Left lung (tissue), 4 donors: ENCODE measurements at regions not wholly inside any gene's neighbourhood (a gene's known extent, or its start where the extent isn't known, plus 50 kb on each side); places are given as distances from the start of the nearest gene placed in this dataset.
"Not testable (repeated sequence)": the region's sequence is repeated elsewhere in the genome, so short reads cannot be mapped to it uniquely, and the experiment has no call there.

Experiments used
- ATAC-seq: fragments of 200-7000 bp; cut with Tn5 transposase; one replicate; pipeline ENCODE4 v1.9.1; 2020; ENCODE audit warnings: moderate library complexity
- DNase-seq, 4 donors: peaks; one replicate each; pipeline ENCODE4 v3.0.0-alpha.2; 2013 to 2020
- H3K27ac ChIP-seq, 2 donors: fragments of 200-600 bp; sonication (generic) in 1 of 2; one replicate each; pipeline versions ENCODE4 v1.5.0 to v1.8.0; 2020 to 2021
- H3K27me3 ChIP-seq, 2 donors: fragments of 200-600 bp; sonication (generic) in 1 of 2; one replicate each; pipeline versions ENCODE4 v1.5.0 to v1.8.0; 2020 to 2021
- H3K36me3 ChIP-seq, 2 donors: fragments of 200-600 bp; sonication (generic) in 1 of 2; one replicate each; pipeline versions ENCODE4 v1.5.0 to v1.8.0; 2020 to 2021
- H3K4me1 ChIP-seq, 2 donors: fragments of 200-600 bp; one replicate each; pipeline ENCODE4 v1.8.0; 2021
- H3K4me3 ChIP-seq, 2 donors: fragments of 200-600 bp; sonication (generic) in 1 of 2; one replicate each; pipeline versions ENCODE4 v1.5.0 to v1.8.0; 2020 to 2021; ENCODE audit warnings: mild to moderate bottlenecking in 1 of 2
- H3K9me3 ChIP-seq, 2 donors: fragments of 200-600 bp; sonication (generic) in 1 of 2; one replicate each; pipeline versions ENCODE4 v1.5.0 to v1.8.0; 2020 to 2021
- CTCF ChIP-seq, 2 donors: fragments of 200-600 bp; sonication (generic) in 1 of 2; IDR thresholded peaks; one replicate each; pipeline versions ENCODE4 v1.5.0 to v1.8.0; 2021; ENCODE audit warnings: antibody characterized with exemption in 2 of 2
- intact Hi-C, 2 donors: fragments of 100-400 bp; cut with DNase I; formaldehyde crosslinking; loops; one replicate each; pipeline versions ENCODE4 v1.11.2 to v1.14.2; 2022
- donor health status: DM: no; HTN: yes; CAD: no.
- donor health status: DM: no; HTN: no; CAD: no.

- Histone ChIP-seq H3K27ac (no peak overlapping the region), H3K4me1 (no peaks in the 10 kb centered on the region), H3K27me3 (no peaks in the 10 kb centered on the region), H3K4me3 (no peak overlapping the region), H3K9me3 (no peaks in the 10 kb centered on the region), H3K36me3 (no peaks in the 10 kb centered on the region)
- no peak for ATAC-seq
- DNase-seq: no peak
- intact Hi-C loops: no loop called here
- no peak for TF ChIP-seq CTCF (IDR thresholded peaks at IDR 0.05)
These were observed 123.2 kb downstream of the TYW3 start for GRCh38 chr1:74856174-74856573.

DNA sequence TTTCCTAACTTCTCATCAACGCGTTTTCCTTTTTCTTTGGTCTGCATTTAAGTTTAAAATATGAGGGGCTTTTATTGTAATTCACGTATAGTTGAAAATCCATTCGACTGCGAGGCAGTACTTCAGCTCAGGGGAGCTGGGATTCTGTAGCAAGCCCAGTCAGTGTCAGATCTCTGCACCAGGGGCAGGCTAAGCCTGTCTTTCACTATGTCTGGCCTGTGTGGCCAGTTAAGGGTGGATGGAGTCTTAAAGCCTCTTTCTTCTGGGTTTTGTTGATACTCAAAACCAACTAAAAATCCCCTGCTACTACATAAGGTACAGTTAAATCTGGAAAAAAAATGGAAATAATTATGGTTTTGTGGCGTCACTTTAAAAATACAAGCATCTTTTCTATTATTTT, 124.7 kb downstream of the TYW3 start:
- intact Hi-C loops: no loop called here

DNA sequence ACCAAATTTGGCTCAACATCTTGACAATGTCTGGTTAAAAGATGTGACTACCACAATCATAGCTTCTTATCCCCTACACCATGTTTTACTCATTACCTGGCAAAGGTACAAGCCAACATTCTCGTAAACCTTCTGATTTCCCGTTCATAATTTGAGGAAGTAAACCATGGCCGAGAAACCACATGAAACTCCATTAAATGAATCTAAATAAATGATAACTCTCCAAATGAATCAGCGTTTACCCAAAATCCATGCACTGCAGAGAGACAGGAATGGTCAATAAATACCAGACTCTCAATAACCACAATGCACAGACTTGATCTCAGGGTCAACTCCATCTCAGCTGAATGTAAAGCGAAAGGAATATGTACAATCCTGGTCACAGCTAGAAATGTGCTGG, 125.2 kb downstream of the TYW3 start:
- Histone ChIP-seq H3K4me3 (no peak overlapping the region), H3K9me3 (peaks cover 0 to 6% of the 10 kb centered on the region in 2 donors), H3K27ac (no peak overlapping the region), H3K4me1 (no peaks in the 10 kb centered on the region), H3K36me3 (no peaks in the 10 kb centered on the region), H3K27me3 (no peaks in the 10 kb centered on the region)
- intact Hi-C loops: no loop called here
- no peak for TF ChIP-seq CTCF (IDR thresholded peaks at IDR 0.05)
- DNase-seq (no peak), ATAC-seq (no peak)

More for the DNA sequence above, 124.7 kb downstream of the TYW3 start:
- H3K9me3 ChIP-seq: peaks cover 0 to 3% of the 10 kb centered on the region in 2 donors
- no peaks in the 10 kb centered on the region for H3K4me1 ChIP-seq
- no peak overlapping the region for H3K4me3 ChIP-seq
- ATAC-seq: no peak
- no peaks in the 10 kb centered on the region for H3K27me3 ChIP-seq
- no peak for TF ChIP-seq CTCF (IDR thresholded peaks at IDR 0.05)
- no peak for DNase-seq
- H3K27ac ChIP-seq: no peak overlapping the region
- no peaks in the 10 kb centered on the region for H3K36me3 ChIP-seq

GRCh38 chr1:74861867-74862266, 128.9 kb downstream of the TYW3 start:
- Histone ChIP-seq H3K4me3 (no peak overlapping the region), H3K9me3 (peaks cover 0 to 30% of the 10 kb centered on the region in 2 donors), H3K36me3 (no peaks in the 10 kb centered on the region), H3K4me1 (no peaks in the 10 kb centered on the region), H3K27me3 (no peaks in the 10 kb centered on the region), H3K27ac (no peak overlapping the region)
- ATAC-seq (no peak), DNase-seq (no peak)
- TF ChIP-seq CTCF (IDR thresholded peaks at IDR 0.05): no peak
- intact Hi-C loops: no loop called here

DNA sequence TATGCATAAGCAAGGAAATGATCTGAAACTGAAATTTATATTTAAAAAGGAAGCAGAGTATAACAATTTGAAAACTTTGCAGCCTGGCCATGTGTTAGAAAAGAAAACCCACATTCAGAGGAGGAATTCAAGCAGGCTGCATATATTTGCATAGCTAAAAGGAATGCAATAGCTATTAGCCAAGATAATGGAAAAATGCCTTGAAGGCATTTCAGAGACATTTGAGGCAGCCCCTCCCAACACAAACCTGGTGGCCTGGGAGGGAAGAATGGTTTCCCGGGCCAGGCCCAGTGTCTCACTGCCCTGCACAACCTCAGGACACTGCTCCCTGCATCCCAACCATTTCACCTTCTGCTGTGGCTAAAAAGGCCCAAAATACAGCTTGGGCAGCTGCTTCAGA, 136.8 kb downstream of the TYW3 start:
- no peaks in the 10 kb centered on the region for H3K4me1 ChIP-seq
- intact Hi-C loops: no loop called here
- H3K9me3 ChIP-seq: peaks cover 0 to 66% of the 10 kb centered on the region in 2 donors
- no peak for ATAC-seq
- TF ChIP-seq CTCF (IDR thresholded peaks at IDR 0.05): no peak
- no peak overlapping the region for H3K27ac ChIP-seq
- DNase-seq: no peak
- H3K27me3 ChIP-seq: no peaks in the 10 kb centered on the region
- H3K36me3 ChIP-seq: no peaks in the 10 kb centered on the region
- H3K4me3 ChIP-seq: no peak overlapping the region

DNA sequence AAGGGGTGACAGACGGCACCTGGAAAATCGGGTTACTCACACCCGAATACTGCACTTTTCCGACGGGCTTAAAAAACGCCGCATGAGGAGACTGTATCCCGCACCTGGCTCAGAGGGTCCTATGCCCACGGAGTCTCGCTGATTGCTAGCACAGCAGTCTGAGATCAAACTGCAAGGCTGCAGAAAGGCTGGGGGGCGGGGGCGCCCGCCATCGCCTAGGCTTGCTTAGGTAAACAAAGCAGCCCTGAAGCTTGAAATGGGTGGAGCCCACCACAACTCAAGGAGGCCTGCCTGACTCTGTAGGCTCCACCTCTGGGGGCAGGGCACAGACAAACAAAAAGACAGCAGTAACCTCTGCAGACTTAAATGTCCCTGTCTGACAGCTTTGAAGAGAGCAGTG, 144.4 kb downstream of the TYW3 start:
- H3K4me1 ChIP-seq, H3K36me3 ChIP-seq, DNase-seq, ATAC-seq, H3K4me3 ChIP-seq, H3K27me3 ChIP-seq, intact Hi-C loops, H3K27ac ChIP-seq: not testable (repeated sequence)
- peaks cover 0 to 22% of the 10 kb centered on the region in 2 donors for H3K9me3 ChIP-seq
